Activated CD4-positive, alpha-beta T cell treated with anti-CD3 and anti-CD28 coated beads, Interleukin-2, amount 10 ng/mL, durations not matched to agents 24 days and 14 days (primary cell): ENCODE measurements at regions not wholly inside any gene's neighbourhood (a gene's known extent, or its start where the extent isn't known, plus 50 kb on each side); places are given as distances from the start of the nearest gene placed in this dataset.
"Not testable (repeated sequence)": the region's sequence is repeated elsewhere in the genome, so short reads cannot be mapped to it uniquely, and the experiment has no call there.

ENCODE experiments used
- DNase-seq: peaks from one replicate; pipeline ENCODE4 v3.0.0; 2022
- H3K27ac Mint-ChIP-seq: one replicate; pipeline ENCODE4 v1.8.0; 2022; ENCODE audit warnings: mild to moderate bottlenecking, mixed read lengths
- H3K27me3 Mint-ChIP-seq: one replicate; pipeline ENCODE4 v1.8.0; 2022; ENCODE audit warnings: mixed read lengths
- H3K36me3 Mint-ChIP-seq: one replicate; pipeline ENCODE4 v1.8.0; 2022; ENCODE audit warnings: low read depth, mild to moderate bottlenecking, mixed read lengths
- H3K4me1 Mint-ChIP-seq: one replicate; pipeline ENCODE4 v1.8.0; 2021; ENCODE audit warnings: mixed read lengths
- H3K4me3 Mint-ChIP-seq: one replicate; pipeline ENCODE4 v1.8.0; 2022; ENCODE audit warnings: mild to moderate bottlenecking, moderate library complexity, mixed read lengths
- H3K9me3 Mint-ChIP-seq: one replicate; pipeline ENCODE4 v1.8.0; 2021; ENCODE audit warnings: mixed read lengths
- intact Hi-C: fragments of 100-400 bp; cut with micrococcal nuclease; formaldehyde crosslinking; loops from one replicate; pipeline ENCODE4 v1.15.1; 2023

GRCh38 chr3:912717-913116, 180.1 kb upstream of the CNTN6 start:
- H3K4me3 Mint-ChIP-seq, DNase-seq, H3K4me1 Mint-ChIP-seq, H3K27me3 Mint-ChIP-seq, intact Hi-C loops, H3K9me3 Mint-ChIP-seq, H3K27ac Mint-ChIP-seq, H3K36me3 Mint-ChIP-seq: not testable (repeated sequence)

- H3K27me3 Mint-ChIP-seq, result no peaks in the 10 kb centered on the region
- no peak overlapping the region for H3K4me3 Mint-ChIP-seq
- intact Hi-C loops, result no loop called here
- no peaks in the 10 kb centered on the region for H3K36me3 Mint-ChIP-seq
- no peak overlapping the region for H3K27ac Mint-ChIP-seq
- H3K4me1 Mint-ChIP-seq, result no peaks in the 10 kb centered on the region
- no peak for DNase-seq
- no peaks in the 10 kb centered on the region for H3K9me3 Mint-ChIP-seq
These were observed 169.5 kb upstream of the CNTN6 start for GRCh38 chr3:923161-923910.

DNA sequence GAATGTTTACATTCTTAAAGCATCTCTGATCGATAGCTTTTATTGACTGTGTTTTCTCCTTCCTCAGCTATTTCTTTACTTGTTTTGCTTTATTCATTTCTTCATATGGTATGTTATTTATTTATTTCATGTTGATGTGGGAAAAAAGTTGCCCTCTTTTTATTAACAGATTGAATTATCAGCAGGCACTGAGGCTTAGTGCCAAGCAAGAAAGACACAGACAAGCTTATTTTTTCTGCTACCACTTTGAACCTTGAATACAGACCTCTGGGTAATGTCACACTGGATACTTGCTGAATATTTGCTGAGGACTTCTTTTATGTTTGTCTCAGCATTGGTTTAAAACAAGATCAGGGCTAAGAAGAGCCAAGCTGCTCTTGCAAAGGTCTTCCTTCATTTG, 162.0 kb upstream of the CNTN6 start:
- DNase-seq, result no peak
- Mint-ChIP-seq H3K9me3 (peaks cover 5% of the 10 kb centered on the region), H3K4me3 (no peak overlapping the region), H3K27ac (no peak overlapping the region), H3K4me1 (no peaks in the 10 kb centered on the region), H3K36me3 (no peaks in the 10 kb centered on the region), H3K27me3 (no peaks in the 10 kb centered on the region)
- intact Hi-C loops, result no loop called here

- Mint-ChIP-seq H3K4me1 (no peaks in the 10 kb centered on the region), H3K4me3 (no peak overlapping the region), H3K27me3 (no peaks in the 10 kb centered on the region)
These were observed 159.5 kb upstream of the CNTN6 start for GRCh38 chr3:933326-933725.

GRCh38 chr3:944786-945185, 148.0 kb upstream of the CNTN6 start:
- intact Hi-C loops, result no loop called here
- Mint-ChIP-seq H3K4me1 (no peaks in the 10 kb centered on the region), H3K36me3 (no peaks in the 10 kb centered on the region), H3K4me3 (no peak overlapping the region), H3K27ac (no peak overlapping the region), H3K9me3 (no peaks in the 10 kb centered on the region), H3K27me3 (no peaks in the 10 kb centered on the region)
- no peak for DNase-seq

More at GRCh38 chr3:933326-933725, 159.5 kb upstream of the CNTN6 start:
- Mint-ChIP-seq H3K27ac (no peak overlapping the region), H3K36me3 (no peaks in the 10 kb centered on the region), H3K9me3 (peaks cover 5% of the 10 kb centered on the region)
- DNase-seq, result no peak
- intact Hi-C loops, result no loop called here

GRCh38 chr3:945738-946137, 147.1 kb upstream of the CNTN6 start:
- no peaks in the 10 kb centered on the region for H3K36me3 Mint-ChIP-seq
- H3K4me1 Mint-ChIP-seq, result no peaks in the 10 kb centered on the region
- intact Hi-C loops, result no loop called here

DNA sequence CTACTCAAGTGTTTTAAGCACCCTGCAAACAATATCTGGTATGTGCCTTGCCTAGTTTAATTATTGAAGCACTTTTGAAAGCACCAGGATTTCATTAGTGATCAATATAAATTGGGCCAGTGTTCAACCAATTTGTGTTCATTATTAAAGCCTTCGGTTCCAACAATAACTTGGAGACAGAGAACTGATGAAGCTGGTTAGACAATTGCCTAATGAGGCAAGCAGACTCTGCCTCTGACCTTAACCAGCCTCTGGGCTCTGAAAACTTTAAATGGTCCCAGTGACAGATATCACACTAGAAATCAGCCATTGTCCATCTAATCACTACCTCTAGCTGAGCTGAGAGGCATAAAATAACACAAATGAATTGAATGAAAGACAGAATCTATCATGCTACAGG, 139.9 kb upstream of the CNTN6 start:
- no peak for DNase-seq
- Mint-ChIP-seq H3K9me3 (no peaks in the 10 kb centered on the region), H3K27ac (no peak overlapping the region), H3K4me1 (no peaks in the 10 kb centered on the region), H3K4me3 (no peak overlapping the region), H3K36me3 (no peaks in the 10 kb centered on the region), H3K27me3 (no peaks in the 10 kb centered on the region)
- intact Hi-C loops, result no loop called here

More at GRCh38 chr3:945738-946137, 147.1 kb upstream of the CNTN6 start:
- H3K27ac Mint-ChIP-seq, result no peak overlapping the region
- H3K27me3 Mint-ChIP-seq, result no peaks in the 10 kb centered on the region
- H3K9me3 Mint-ChIP-seq, result no peaks in the 10 kb centered on the region
- no peak overlapping the region for H3K4me3 Mint-ChIP-seq
- no peak for DNase-seq

GRCh38 chr3:963255-963654, 129.6 kb upstream of the CNTN6 start:
- intact Hi-C loops, result no loop called here
- no peak for DNase-seq
- Mint-ChIP-seq H3K27ac (no peak overlapping the region), H3K36me3 (no peaks in the 10 kb centered on the region), H3K4me1 (no peaks in the 10 kb centered on the region), H3K27me3 (no peaks in the 10 kb centered on the region), H3K9me3 (peaks cover 26% of the 10 kb centered on the region), H3K4me3 (no peak overlapping the region)

- no peak for DNase-seq
- Mint-ChIP-seq H3K4me3 (no peak overlapping the region), H3K9me3 (peaks cover 26% of the 10 kb centered on the region), H3K36me3 (no peaks in the 10 kb centered on the region), H3K27ac (no peak overlapping the region), H3K4me1 (no peaks in the 10 kb centered on the region), H3K27me3 (no peaks in the 10 kb centered on the region)
- intact Hi-C loops, result no loop called here
These were observed 129.1 kb upstream of the CNTN6 start for GRCh38 chr3:963755-964154.

DNA sequence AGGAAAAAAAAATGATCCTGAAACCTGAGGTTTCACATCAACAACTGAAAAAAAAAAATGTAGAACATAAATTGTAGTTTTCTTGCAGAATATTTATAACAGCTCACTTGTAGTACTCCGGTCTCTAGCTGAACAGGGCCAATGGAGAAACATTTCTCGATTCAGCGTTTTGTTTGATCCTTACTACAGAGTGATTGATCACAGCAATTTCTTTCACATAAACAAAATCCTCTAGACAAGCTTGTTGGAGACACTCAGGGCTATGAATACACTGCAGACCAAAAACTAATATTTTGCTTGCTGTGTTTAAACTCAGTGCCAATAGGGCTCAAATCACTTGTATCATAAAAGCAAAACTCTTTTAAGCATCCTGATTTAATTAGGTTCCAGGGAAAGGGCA, 127.0 kb upstream of the CNTN6 start:
- intact Hi-C loops, result no loop called here
- H3K9me3 Mint-ChIP-seq, result peaks cover 20% of the 10 kb centered on the region
- no peak overlapping the region for H3K27ac Mint-ChIP-seq
- no peaks in the 10 kb centered on the region for H3K27me3 Mint-ChIP-seq
- no peaks in the 10 kb centered on the region for H3K36me3 Mint-ChIP-seq
- no peak for DNase-seq
- no peaks in the 10 kb centered on the region for H3K4me1 Mint-ChIP-seq
- H3K4me3 Mint-ChIP-seq, result no peak overlapping the region

DNA sequence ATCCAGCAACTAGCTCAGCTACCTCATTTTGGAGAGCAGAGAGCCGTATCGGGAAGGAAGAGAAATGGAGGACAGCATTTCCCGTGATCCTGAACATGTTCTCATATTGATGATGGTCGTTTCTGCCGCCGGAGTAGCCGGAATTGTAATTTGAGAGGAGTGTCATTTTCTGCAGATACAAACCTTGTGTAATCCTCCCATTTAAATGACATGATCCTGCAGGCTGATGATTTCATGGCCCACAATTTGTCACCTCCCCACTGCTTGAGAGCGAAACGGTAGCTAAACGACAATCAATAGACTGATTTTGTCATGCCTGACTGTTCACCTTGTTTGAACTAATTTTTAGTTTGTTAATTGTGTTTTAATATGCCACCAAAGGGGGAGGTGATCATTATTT, 126.5 kb upstream of the CNTN6 start:
- no peaks in the 10 kb centered on the region for H3K27me3 Mint-ChIP-seq
- H3K4me3 Mint-ChIP-seq, result no peak overlapping the region
- no peak overlapping the region for H3K27ac Mint-ChIP-seq
- no peaks in the 10 kb centered on the region for H3K36me3 Mint-ChIP-seq
- peaks cover 19% of the 10 kb centered on the region for H3K9me3 Mint-ChIP-seq
- DNase-seq, result no peak
- no peaks in the 10 kb centered on the region for H3K4me1 Mint-ChIP-seq
- intact Hi-C loops, result no loop called here

- DNase-seq, result no peak
- no peaks in the 10 kb centered on the region for H3K4me1 Mint-ChIP-seq
- intact Hi-C loops, result no loop called here
- no peaks in the 10 kb centered on the region for H3K36me3 Mint-ChIP-seq
- peaks cover 4% of the 10 kb centered on the region for H3K9me3 Mint-ChIP-seq
- H3K4me3 Mint-ChIP-seq, result no peak overlapping the region
- H3K27me3 Mint-ChIP-seq, result no peaks in the 10 kb centered on the region
- H3K27ac Mint-ChIP-seq, result no peak overlapping the region
These were observed 119.5 kb upstream of the CNTN6 start for GRCh38 chr3:973340-973739.

- Mint-ChIP-seq H3K4me1 (no peaks in the 10 kb centered on the region), H3K9me3 (peaks cover 4% of the 10 kb centered on the region), H3K4me3 (no peak overlapping the region), H3K27ac (no peak overlapping the region), H3K36me3 (no peaks in the 10 kb centered on the region), H3K27me3 (no peaks in the 10 kb centered on the region)
- intact Hi-C loops, result no loop called here
- DNase-seq, result no peak
These were observed 116.8 kb upstream of the CNTN6 start for GRCh38 chr3:976006-976405.

DNA sequence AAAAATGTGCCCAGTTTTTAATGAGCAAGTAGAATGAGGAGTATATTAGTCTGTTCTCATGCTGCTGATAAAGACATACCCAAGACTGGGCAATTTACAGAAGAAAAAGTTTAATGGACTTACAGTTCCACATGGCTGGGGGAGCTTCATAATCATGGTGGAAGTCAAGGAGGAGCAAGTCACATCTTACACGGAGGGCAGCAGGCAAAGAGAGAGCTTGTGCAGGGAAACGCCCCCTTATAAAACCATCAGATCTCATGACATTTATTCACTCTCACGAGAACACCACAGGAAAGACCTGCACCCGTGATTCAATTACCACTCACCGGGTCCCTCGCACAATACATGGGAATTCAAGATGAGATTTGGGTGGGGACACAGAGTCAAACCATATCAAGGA, 111.7 kb upstream of the CNTN6 start:
- Mint-ChIP-seq H3K4me1 (no peaks in the 10 kb centered on the region), H3K36me3 (no peaks in the 10 kb centered on the region), H3K4me3 (no peak overlapping the region), H3K27ac (no peak overlapping the region), H3K27me3 (no peaks in the 10 kb centered on the region), H3K9me3 (no peaks in the 10 kb centered on the region)
- DNase-seq, result no peak
- intact Hi-C loops, result no loop called here

- H3K27me3 Mint-ChIP-seq, result no peaks in the 10 kb centered on the region
- no peak overlapping the region for H3K4me3 Mint-ChIP-seq
- no peaks in the 10 kb centered on the region for H3K36me3 Mint-ChIP-seq
- H3K27ac Mint-ChIP-seq, result no peak overlapping the region
- H3K9me3 Mint-ChIP-seq, result peaks cover 20% of the 10 kb centered on the region
- DNase-seq, result no peak
- intact Hi-C loops, result no loop called here
- H3K4me1 Mint-ChIP-seq, result no peaks in the 10 kb centered on the region
These were observed 104.0 kb upstream of the CNTN6 start for GRCh38 chr3:988785-989184.
